MM.1S (cell line): ENCODE measurements at regions not wholly inside any gene's neighbourhood (a gene's known extent, or its start where the extent isn't known, plus 50 kb on each side); places are given as distances from the start of the nearest gene placed in this dataset.

Experiments
- DNase-seq: peaks from one replicate; pipeline ENCODE4 v3.0.0-alpha.2; 2015
- H2AFZ ChIP-seq: fragments of 300-600 bp; sonication (generic); 2 replicates; pipeline ENCODE4 v1.6.0; 2016; ENCODE audit warnings: antibody characterized with exemption, low read length
- H3F3A ChIP-seq: fragments of 300-600 bp; sonication (generic); 2 replicates; pipeline ENCODE4 v1.6.1; 2016; ENCODE audit warnings: mild to moderate bottlenecking, antibody characterized with exemption, low read length, moderate library complexity, mixed read lengths; ENCODE audit not compliant: insufficient read depth
- H3K27ac ChIP-seq: fragments of 300-600 bp; sonication (generic); 2 replicates; pipeline ENCODE4 v1.5.1; 2016; ENCODE audit warnings: mild to moderate bottlenecking, low read length
- H3K27me3 ChIP-seq: fragments of 300-600 bp; sonication (generic); replicated peaks from 2 replicates; pipeline ENCODE4 v1.6.0; 2016; ENCODE audit warnings: low read length; ENCODE audit not compliant: insufficient read depth
- H3K36me3 ChIP-seq: fragments of 300-600 bp; sonication (generic); replicated peaks from 2 replicates; pipeline ENCODE4 v1.6.1; 2016; ENCODE audit warnings: mild to moderate bottlenecking, low read length, mixed read lengths; ENCODE audit not compliant: insufficient read depth
- H3K4me1 ChIP-seq: fragments of 300-600 bp; sonication (generic); 2 replicates; pipeline ENCODE4 v1.6.1; 2016; ENCODE audit warnings: low read length, mixed read lengths
- H3K4me2 ChIP-seq: fragments of 300-600 bp; sonication (generic); 2 replicates; pipeline ENCODE4 v1.6.0; 2016; ENCODE audit warnings: low read depth, low read length
- H3K4me3 ChIP-seq: fragments of 300-600 bp; sonication (generic); 2 replicates; pipeline ENCODE4 v1.5.1; 2016; ENCODE audit warnings: low read length, mixed read lengths
- H3K79me2 ChIP-seq: fragments of 300-600 bp; sonication (generic); 2 replicates; pipeline ENCODE4 v1.6.1; 2016; ENCODE audit warnings: mixed run types, low read length, mixed read lengths
- H3K9ac ChIP-seq: fragments of 300-600 bp; sonication (generic); 2 replicates; pipeline ENCODE4 v1.6.1; 2016; ENCODE audit warnings: low read length, mixed read lengths
- H3K9me2 ChIP-seq: fragments of 300-600 bp; sonication (generic); replicated peaks from 2 replicates; pipeline ENCODE4 v1.6.1; 2016; ENCODE audit warnings: mild to moderate bottlenecking, low read length, mixed read lengths; ENCODE audit not compliant: insufficient read depth
- H3K9me3 ChIP-seq: fragments of 300-600 bp; sonication (generic); replicated peaks from 2 replicates; pipeline ENCODE4 v1.6.1; 2016; ENCODE audit warnings: mild to moderate bottlenecking, low read length, mixed read lengths; ENCODE audit not compliant: insufficient read depth
- H4K20me1 ChIP-seq: fragments of 300-600 bp; sonication (generic); 2 replicates; pipeline ENCODE4 v1.6.1; 2016; ENCODE audit warnings: mild to moderate bottlenecking, low read length, moderate library complexity, mixed read lengths; ENCODE audit not compliant: insufficient read depth
- EZH2 ChIP-seq: fragments of 300-600 bp; sonication (generic); optimal IDR thresholded peaks from 2 replicates; pipeline ENCODE3; 2017; ENCODE audit warnings: low read depth, mild to moderate bottlenecking, antibody characterized with exemption, low read length, mixed read lengths
- EZH2phosphoT487 ChIP-seq: fragments of 300-600 bp; sonication (generic); IDR thresholded peaks from 2 replicates; pipeline ENCODE4 v1.6.1; 2018; ENCODE audit warnings: antibody characterized with exemption, low read length
- TF ChIP-seq, protein P1 (sequence below): fragments of 300-600 bp; sonication (generic); IDR thresholded peaks from 2 replicates; pipeline ENCODE4 v1.5.1; 2016; ENCODE audit warnings: antibody characterized with exemption, low read length, mixed read lengths

DNA sequence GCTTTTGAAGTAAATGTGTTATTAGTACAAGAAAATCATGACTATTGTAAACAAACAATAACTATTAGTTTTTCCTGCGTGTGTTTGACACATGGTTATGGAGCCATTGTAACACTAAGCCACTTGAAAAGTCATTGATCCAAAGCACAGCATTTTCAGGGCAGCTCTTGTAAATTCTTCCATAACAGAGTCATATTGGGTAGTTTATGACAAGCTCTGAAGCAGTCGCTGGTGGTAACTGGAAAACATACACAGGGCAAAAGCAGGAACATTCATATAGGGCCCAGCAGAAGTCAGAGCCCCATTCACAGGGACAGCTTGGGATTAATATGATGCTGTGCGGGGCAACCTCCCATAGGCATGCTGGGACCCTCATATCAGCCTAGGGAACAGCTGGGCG lies 483.2 kb upstream of the PTBP2 start:
- Histone ChIP-seq H3K27me3 (no peaks in the 10 kb centered on the region), H3K9me2 (no peaks in the 10 kb centered on the region), H3K4me1 (no peaks in the 10 kb centered on the region), H4K20me1 (no peaks in the 10 kb centered on the region), H2AFZ (no peak overlapping the region), H3K9me3 (no peaks in the 10 kb centered on the region), H3K27ac (no peak overlapping the region), H3K36me3 (no peaks in the 10 kb centered on the region), H3K79me2 (no peaks in the 10 kb centered on the region), H3K9ac (no peak overlapping the region), H3K4me2 (no peak overlapping the region), H3K4me3 (no peak overlapping the region), H3F3A (no peaks in the 10 kb centered on the region)
- TF ChIP-seq EZH2: no peak
- TF ChIP-seq, protein P1, sequence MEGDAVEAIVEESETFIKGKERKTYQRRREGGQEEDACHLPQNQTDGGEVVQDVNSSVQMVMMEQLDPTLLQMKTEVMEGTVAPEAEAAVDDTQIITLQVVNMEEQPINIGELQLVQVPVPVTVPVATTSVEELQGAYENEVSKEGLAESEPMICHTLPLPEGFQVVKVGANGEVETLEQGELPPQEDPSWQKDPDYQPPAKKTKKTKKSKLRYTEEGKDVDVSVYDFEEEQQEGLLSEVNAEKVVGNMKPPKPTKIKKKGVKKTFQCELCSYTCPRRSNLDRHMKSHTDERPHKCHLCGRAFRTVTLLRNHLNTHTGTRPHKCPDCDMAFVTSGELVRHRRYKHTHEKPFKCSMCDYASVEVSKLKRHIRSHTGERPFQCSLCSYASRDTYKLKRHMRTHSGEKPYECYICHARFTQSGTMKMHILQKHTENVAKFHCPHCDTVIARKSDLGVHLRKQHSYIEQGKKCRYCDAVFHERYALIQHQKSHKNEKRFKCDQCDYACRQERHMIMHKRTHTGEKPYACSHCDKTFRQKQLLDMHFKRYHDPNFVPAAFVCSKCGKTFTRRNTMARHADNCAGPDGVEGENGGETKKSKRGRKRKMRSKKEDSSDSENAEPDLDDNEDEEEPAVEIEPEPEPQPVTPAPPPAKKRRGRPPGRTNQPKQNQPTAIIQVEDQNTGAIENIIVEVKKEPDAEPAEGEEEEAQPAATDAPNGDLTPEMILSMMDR: no peak
- TF ChIP-seq EZH2phosphoT487: no peak
- DNase-seq: no peak

DNA sequence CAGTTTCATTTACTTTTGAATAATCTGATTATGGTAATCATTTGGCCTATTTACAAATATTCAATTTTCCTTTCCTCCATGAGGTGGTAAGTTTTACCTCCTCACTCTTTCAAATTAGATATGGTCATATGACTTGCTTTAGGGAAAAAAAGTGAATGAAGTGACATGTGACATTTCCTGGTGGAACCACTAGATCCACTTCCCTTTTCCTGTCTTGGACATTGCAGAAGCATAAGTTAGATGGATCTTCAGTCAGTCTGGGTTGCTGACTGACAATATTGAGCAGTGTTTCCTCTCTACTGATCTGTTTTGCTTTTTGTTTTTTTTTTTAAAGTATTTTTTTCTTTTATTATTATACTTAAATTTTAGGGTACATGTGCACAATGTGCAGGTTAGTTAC lies 481.1 kb upstream of the PTBP2 start:
- H3K4me3 ChIP-seq: no peak overlapping the region
- TF ChIP-seq, protein P1: no peak
- no peak for TF ChIP-seq EZH2phosphoT487
- TF ChIP-seq EZH2: no peak
- H3K79me2 ChIP-seq: no peaks in the 10 kb centered on the region
- no peak overlapping the region for H2AFZ ChIP-seq
- H3K36me3 ChIP-seq: no peaks in the 10 kb centered on the region
- DNase-seq: no peak
- H3K9me3 ChIP-seq: no peaks in the 10 kb centered on the region
- H3K4me2 ChIP-seq: no peak overlapping the region
- H3F3A ChIP-seq: no peaks in the 10 kb centered on the region
- H3K27me3 ChIP-seq: no peaks in the 10 kb centered on the region
- H3K27ac ChIP-seq: no peak overlapping the region
- H3K9me2 ChIP-seq: no peaks in the 10 kb centered on the region
- H3K9ac ChIP-seq: no peak overlapping the region
- H3K4me1 ChIP-seq: no peaks in the 10 kb centered on the region
- no peaks in the 10 kb centered on the region for H4K20me1 ChIP-seq

DNA sequence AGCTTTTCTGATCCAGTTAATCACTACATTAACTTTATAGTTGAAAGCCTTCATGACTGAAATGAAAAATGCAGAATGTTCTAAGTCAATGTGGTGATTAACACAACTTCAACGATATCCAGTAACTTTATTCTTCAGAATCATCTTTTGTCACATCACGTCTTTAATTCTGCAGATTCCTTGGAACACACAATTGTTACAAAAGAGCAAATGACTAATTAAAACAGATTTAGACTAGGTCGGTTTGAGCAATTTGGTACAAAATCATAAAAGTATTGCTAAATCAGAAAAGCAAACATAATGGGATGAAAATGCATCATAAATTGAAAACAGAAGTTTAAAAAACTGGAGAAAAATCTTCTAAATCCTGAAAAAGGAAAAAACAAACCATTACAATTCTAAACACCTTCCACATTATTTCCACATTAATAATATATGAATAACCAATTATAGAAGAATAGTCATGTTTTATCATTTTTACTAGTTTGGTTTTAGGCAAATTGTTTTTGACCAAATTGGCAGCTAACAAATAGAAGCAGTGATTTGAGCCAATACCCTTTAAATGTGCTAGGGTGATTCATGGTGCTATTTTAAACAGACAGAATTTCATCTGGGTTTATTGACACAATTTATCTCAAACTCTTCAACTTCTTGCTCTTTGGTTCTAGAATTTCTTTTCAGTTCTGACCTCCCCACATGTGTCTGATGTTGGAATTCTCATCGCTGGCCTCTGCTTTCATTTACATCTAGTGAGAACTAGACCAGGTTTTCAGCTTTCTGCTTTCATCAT lies 468.1 kb upstream of the PTBP2 start:
- H3K4me2 ChIP-seq: no peak overlapping the region
- H2AFZ ChIP-seq: no peak overlapping the region
- H3K27ac ChIP-seq: no peak overlapping the region
- no peak for TF ChIP-seq EZH2
- TF ChIP-seq, protein P1: no peak
- TF ChIP-seq EZH2phosphoT487: no peak
- no peak overlapping the region for H3K9ac ChIP-seq
- H3K9me3 ChIP-seq: no peaks in the 10 kb centered on the region
- DNase-seq: no peak
- no peaks in the 10 kb centered on the region for H3K4me1 ChIP-seq
- no peaks in the 10 kb centered on the region for H3K27me3 ChIP-seq
- H3K9me2 ChIP-seq: no peaks in the 10 kb centered on the region
- H3K79me2 ChIP-seq: no peaks in the 10 kb centered on the region
- no peak overlapping the region for H3K4me3 ChIP-seq
- H4K20me1 ChIP-seq: no peaks in the 10 kb centered on the region
- H3K36me3 ChIP-seq: no peaks in the 10 kb centered on the region
- no peaks in the 10 kb centered on the region for H3F3A ChIP-seq
